ENCODE measurements at regions not wholly inside any gene's neighbourhood (a gene's known extent, or its start where the extent isn't known, plus 50 kb on each side); places are given as distances from the start of the nearest gene placed in this dataset.

DNA sequence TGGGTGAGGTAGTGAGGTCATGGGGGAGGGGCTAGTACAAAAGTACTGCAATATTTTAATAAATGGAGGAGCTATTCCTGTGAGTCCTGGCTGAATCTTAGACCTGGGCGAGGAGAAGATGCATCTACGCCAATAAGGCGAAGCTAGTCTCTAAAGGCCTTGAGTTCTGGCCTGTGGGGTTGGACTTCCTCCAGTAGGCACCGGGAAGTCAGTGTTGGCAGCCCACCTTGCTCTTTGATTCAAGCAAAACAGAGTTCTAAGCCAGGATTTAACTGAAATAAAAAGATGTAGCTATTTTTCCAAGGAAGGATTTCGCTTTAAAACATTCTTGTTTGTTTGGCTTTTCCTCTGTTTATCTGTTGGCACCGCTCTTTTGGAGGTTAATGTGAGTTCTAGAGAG is 244.6 kb downstream of the KIF4B start:
- no peaks in the 10 kb centered on the region for H4K20me1 ChIP-seq (ENCODE audit: insufficient read depth, low read length)
- H3K9me2 ChIP-seq (replicated peaks; ENCODE audit: insufficient read depth, low read length), result no peaks in the 10 kb centered on the region
- H3K4me3 ChIP-seq (ENCODE audit: low read length), result no peak overlapping the region
- H3K9ac ChIP-seq (ENCODE audit: low read length), result no peak overlapping the region
- no peak for DNase-seq
- H3K36me3 ChIP-seq (replicated peaks; ENCODE audit: insufficient read depth, low read length), result no peaks in the 10 kb centered on the region
- no peak overlapping the region for H3K4me2 ChIP-seq (ENCODE audit: low read depth, low read length)
- no peaks in the 10 kb centered on the region for H3K9me3 ChIP-seq (replicated peaks; ENCODE audit: insufficient read depth, low read length)
- no peaks in the 10 kb centered on the region for H3F3A ChIP-seq (ENCODE audit: insufficient read depth, low read length)
- no peaks in the 10 kb centered on the region for H3K79me2 ChIP-seq (ENCODE audit: low read length)
- no peak overlapping the region for H2AFZ ChIP-seq (ENCODE audit: low read length)
- peaks cover 5% of the 10 kb centered on the region; the same call in 1 of the 2 replicates for H3K4me1 ChIP-seq (ENCODE audit: low read length)
- H3K27me3 ChIP-seq (replicated peaks; ENCODE audit: insufficient read depth, low read length), result no peaks in the 10 kb centered on the region
- TF ChIP-seq, protein P1, sequence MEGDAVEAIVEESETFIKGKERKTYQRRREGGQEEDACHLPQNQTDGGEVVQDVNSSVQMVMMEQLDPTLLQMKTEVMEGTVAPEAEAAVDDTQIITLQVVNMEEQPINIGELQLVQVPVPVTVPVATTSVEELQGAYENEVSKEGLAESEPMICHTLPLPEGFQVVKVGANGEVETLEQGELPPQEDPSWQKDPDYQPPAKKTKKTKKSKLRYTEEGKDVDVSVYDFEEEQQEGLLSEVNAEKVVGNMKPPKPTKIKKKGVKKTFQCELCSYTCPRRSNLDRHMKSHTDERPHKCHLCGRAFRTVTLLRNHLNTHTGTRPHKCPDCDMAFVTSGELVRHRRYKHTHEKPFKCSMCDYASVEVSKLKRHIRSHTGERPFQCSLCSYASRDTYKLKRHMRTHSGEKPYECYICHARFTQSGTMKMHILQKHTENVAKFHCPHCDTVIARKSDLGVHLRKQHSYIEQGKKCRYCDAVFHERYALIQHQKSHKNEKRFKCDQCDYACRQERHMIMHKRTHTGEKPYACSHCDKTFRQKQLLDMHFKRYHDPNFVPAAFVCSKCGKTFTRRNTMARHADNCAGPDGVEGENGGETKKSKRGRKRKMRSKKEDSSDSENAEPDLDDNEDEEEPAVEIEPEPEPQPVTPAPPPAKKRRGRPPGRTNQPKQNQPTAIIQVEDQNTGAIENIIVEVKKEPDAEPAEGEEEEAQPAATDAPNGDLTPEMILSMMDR (IDR thresholded peaks at IDR 0.05; ENCODE audit: low read length), result no peak
- TF ChIP-seq EZH2phosphoT487 (IDR thresholded peaks at IDR 0.05; ENCODE audit: low read length), result no peak
- no peak overlapping the region for H3K27ac ChIP-seq (ENCODE audit: low read length)

- H3K27me3 ChIP-seq (replicated peaks; ENCODE audit: insufficient read depth, low read length), result no peaks in the 10 kb centered on the region
- no peaks in the 10 kb centered on the region for H3K9me2 ChIP-seq (replicated peaks; ENCODE audit: insufficient read depth, low read length)
- H3K9ac ChIP-seq (ENCODE audit: low read length), result no peak overlapping the region
- H3K4me3 ChIP-seq (ENCODE audit: low read length), result no peak overlapping the region
- H4K20me1 ChIP-seq (ENCODE audit: insufficient read depth, low read length), result no peaks in the 10 kb centered on the region
- H3K4me2 ChIP-seq (ENCODE audit: low read depth, low read length), result no peak overlapping the region
- no peak overlapping the region for H3K27ac ChIP-seq (ENCODE audit: low read length)
- no peaks in the 10 kb centered on the region for H3K36me3 ChIP-seq (replicated peaks; ENCODE audit: insufficient read depth, low read length)
- H3K4me1 ChIP-seq (ENCODE audit: low read length), result peaks cover 5% of the 10 kb centered on the region; the same call in 1 of the 2 replicates
- H3K9me3 ChIP-seq (replicated peaks; ENCODE audit: insufficient read depth, low read length), result no peaks in the 10 kb centered on the region
- H3K79me2 ChIP-seq (ENCODE audit: low read length), result no peaks in the 10 kb centered on the region
- DNase-seq, result peak; percentile 38
- H2AFZ ChIP-seq (ENCODE audit: low read length), result no peak overlapping the region
- H3F3A ChIP-seq (ENCODE audit: insufficient read depth, low read length), result no peaks in the 10 kb centered on the region
- TF ChIP-seq EZH2 (optimal IDR thresholded peaks at IDR 0.05; ENCODE audit: low read depth, low read length) (no peak), EZH2phosphoT487 (IDR thresholded peaks at IDR 0.05; ENCODE audit: low read length) (no peak)
- TF ChIP-seq, protein P1 (IDR thresholded peaks at IDR 0.05; ENCODE audit: low read length), result no peak
Measured at GRCh38 chr5:155259648-155260047, 246.1 kb downstream of the KIF4B start.

DNA sequence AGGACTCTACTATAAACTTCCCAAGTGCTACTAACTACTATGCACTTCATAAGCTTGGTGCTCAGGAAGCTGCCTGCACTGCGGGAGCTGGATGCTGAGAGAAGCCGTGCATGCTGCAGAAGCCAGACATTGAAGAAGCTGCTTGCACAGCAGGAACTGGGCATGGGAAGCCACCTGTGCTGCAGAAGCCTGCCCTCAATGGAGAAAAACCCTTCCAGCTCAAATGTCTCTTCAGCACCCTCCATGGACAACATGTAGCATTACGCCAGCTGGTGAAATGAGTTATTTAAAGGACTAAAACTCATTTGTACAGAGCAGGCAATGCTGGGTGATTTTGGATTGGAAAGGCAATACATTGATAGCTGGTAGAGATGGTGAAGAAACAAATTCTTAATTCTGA is 247.2 kb downstream of the KIF4B start:
- Histone ChIP-seq H3K4me2 (ENCODE audit: low read depth, low read length) (no peak overlapping the region), H2AFZ (ENCODE audit: low read length) (no peak overlapping the region), H3K27me3 (replicated peaks; ENCODE audit: insufficient read depth, low read length) (no peaks in the 10 kb centered on the region), H3K79me2 (ENCODE audit: low read length) (no peaks in the 10 kb centered on the region), H3K27ac (ENCODE audit: low read length) (no peak overlapping the region), H3K9me3 (replicated peaks; ENCODE audit: insufficient read depth, low read length) (no peaks in the 10 kb centered on the region), H4K20me1 (ENCODE audit: insufficient read depth, low read length) (no peaks in the 10 kb centered on the region), H3K36me3 (replicated peaks; ENCODE audit: insufficient read depth, low read length) (no peaks in the 10 kb centered on the region), H3K4me1 (ENCODE audit: low read length) (peaks cover 5% of the 10 kb centered on the region; the same call in 1 of the 2 replicates), H3F3A (ENCODE audit: insufficient read depth, low read length) (no peaks in the 10 kb centered on the region), H3K4me3 (ENCODE audit: low read length) (no peak overlapping the region), H3K9me2 (replicated peaks; ENCODE audit: insufficient read depth, low read length) (no peaks in the 10 kb centered on the region), H3K9ac (ENCODE audit: low read length) (no peak overlapping the region)
- TF ChIP-seq, protein P1 (IDR thresholded peaks at IDR 0.05; ENCODE audit: low read length), result peak; percentile 64
- TF ChIP-seq EZH2phosphoT487 (IDR thresholded peaks at IDR 0.05; ENCODE audit: low read length), result no peak
- peak; percentile 83 for DNase-seq

All from MM.1S (cell line).